ENCODE measurements at regions not wholly inside any gene's neighbourhood (a gene's known extent, or its start where the extent isn't known, plus 50 kb on each side); places are given as distances from the start of the nearest gene placed in this dataset.

- intact Hi-C loops (cut with DNase I) = no loop called here
These were observed 117.9 kb upstream of the CDH12 start for GRCh38 chr5:22970956-22971618.

GRCh38 chr5:22970491-22970890, 117.3 kb upstream of the CDH12 start:
- intact Hi-C loops (cut with DNase I) = no loop called here
- WGBS, 3 donors = 57 to 68% (median 61%) methylated on average over 5 of the region's 5 CpGs

More at GRCh38 chr5:22970956-22971618, 117.9 kb upstream of the CDH12 start:
- WGBS, 3 donors = 82 to 86% (median 84%) methylated on average over 8 of the region's 8 CpGs
- H3K9me3 ChIP-seq = no peaks in the 10 kb centered on the region
- no peaks in the 10 kb centered on the region for H3K4me1 ChIP-seq (ENCODE audit: insufficient read depth)
- H3K27me3 ChIP-seq = no peaks in the 10 kb centered on the region
- H3K36me3 ChIP-seq = no peaks in the 10 kb centered on the region
- no peak for DNase-seq
- TF ChIP-seq CTCF (IDR thresholded peaks at IDR 0.05) = no peak
- no peak for TF ChIP-seq POLR2A (IDR thresholded peaks at IDR 0.05)
- TF ChIP-seq EP300 (IDR thresholded peaks at IDR 0.05) = no peak
- H3K4me3 ChIP-seq = no peak overlapping the region
- no peak overlapping the region for H3K27ac ChIP-seq

GRCh38 chr5:22968386-22968785, 115.2 kb upstream of the CDH12 start:
- no peaks in the 10 kb centered on the region for H3K9me3 ChIP-seq
- 81 to 92% (median 83%) methylated on average over 2 of the region's 2 CpGs for WGBS, 3 donors
- DNase-seq = no peak
- H3K27me3 ChIP-seq = no peaks in the 10 kb centered on the region
- no peaks in the 10 kb centered on the region for H3K36me3 ChIP-seq
- intact Hi-C loops (cut with DNase I) = no loop called here
- no peak overlapping the region for H3K27ac ChIP-seq
- TF ChIP-seq POLR2A (IDR thresholded peaks at IDR 0.05) = no peak
- no peak for TF ChIP-seq CTCF (IDR thresholded peaks at IDR 0.05)
- no peak for TF ChIP-seq EP300 (IDR thresholded peaks at IDR 0.05)
- no peak overlapping the region for H3K4me3 ChIP-seq
- no peaks in the 10 kb centered on the region for H3K4me1 ChIP-seq (ENCODE audit: insufficient read depth)

More at GRCh38 chr5:22970491-22970890, 117.3 kb upstream of the CDH12 start:
- DNase-seq = no peak
- TF ChIP-seq CTCF (IDR thresholded peaks at IDR 0.05) = no peak
- no peak for TF ChIP-seq POLR2A (IDR thresholded peaks at IDR 0.05)
- no peak for TF ChIP-seq EP300 (IDR thresholded peaks at IDR 0.05)
- Histone ChIP-seq H3K36me3 (no peaks in the 10 kb centered on the region), H3K27ac (no peak overlapping the region), H3K9me3 (no peaks in the 10 kb centered on the region), H3K4me3 (no peak overlapping the region), H3K27me3 (no peaks in the 10 kb centered on the region), H3K4me1 (ENCODE audit: insufficient read depth) (no peaks in the 10 kb centered on the region)

GRCh38 chr5:22965960-22966359, 112.8 kb upstream of the CDH12 start:
- no peaks in the 10 kb centered on the region for H3K9me3 ChIP-seq
- 58 to 69% (median 59%) methylated on average over 1 of the region's 1 CpG for WGBS, 3 donors
- TF ChIP-seq CTCF (IDR thresholded peaks at IDR 0.05) = no peak
- no peak for TF ChIP-seq POLR2A (IDR thresholded peaks at IDR 0.05)
- TF ChIP-seq EP300 (IDR thresholded peaks at IDR 0.05) = no peak

More at GRCh38 chr5:22965960-22966359, 112.8 kb upstream of the CDH12 start:
- Histone ChIP-seq H3K4me3 (no peak overlapping the region), H3K4me1 (ENCODE audit: insufficient read depth) (no peaks in the 10 kb centered on the region), H3K36me3 (no peaks in the 10 kb centered on the region), H3K27ac (no peak overlapping the region), H3K27me3 (no peaks in the 10 kb centered on the region)
- intact Hi-C loops (cut with DNase I) = no loop called here
- no peak for DNase-seq

Measured in ovary (tissue), 7 donors.